Lower lobe of right lung (tissue), 2 donors: ENCODE measurements at regions not wholly inside any gene's neighbourhood (a gene's known extent, or its start where the extent isn't known, plus 50 kb on each side); places are given as distances from the start of the nearest gene placed in this dataset.

Experiments
- ATAC-seq, 2 donors: fragments of 200-7000 bp; cut with Tn5 transposase; one replicate each; pipeline ENCODE4 v1.9.1; 2020 to 2022; ENCODE audit warnings: mild to moderate bottlenecking in 2 of 2, moderate library complexity in 2 of 2
- DNase-seq: peaks from one replicate; pipeline ENCODE4 v3.0.0-alpha.2; 2020
- H3K27ac ChIP-seq: fragments of 200-600 bp; one replicate; pipeline ENCODE4 v1.8.0; 2022
- H3K27me3 ChIP-seq: fragments of 200-600 bp; one replicate; pipeline ENCODE4 v1.8.0; 2022; ENCODE audit warnings: low read depth
- H3K36me3 ChIP-seq: fragments of 200-600 bp; one replicate; pipeline ENCODE4 v1.8.0; 2022; ENCODE audit warnings: mild to moderate bottlenecking
- H3K4me1 ChIP-seq: fragments of 200-600 bp; one replicate; pipeline ENCODE4 v1.8.0; 2022
- H3K4me3 ChIP-seq: fragments of 200-600 bp; one replicate; pipeline ENCODE4 v1.8.0; 2022; ENCODE audit warnings: mild to moderate bottlenecking
- H3K9me3 ChIP-seq: fragments of 200-600 bp; one replicate; pipeline ENCODE4 v1.8.0; 2022
- intact Hi-C: fragments of 100-400 bp; cut with DNase I; formaldehyde crosslinking; loops from one replicate; pipeline ENCODE4 v1.11.0; 2022
- TF ChIP-seq, protein P1 (sequence below): fragments of 200-600 bp; IDR thresholded peaks from one replicate; pipeline ENCODE4 v1.8.0; 2022; ENCODE audit warnings: antibody characterized with exemption, mild to moderate bottlenecking
- donor health status: DM: no; HTN: yes; CAD: no; lungs with severe emphysema.

DNA sequence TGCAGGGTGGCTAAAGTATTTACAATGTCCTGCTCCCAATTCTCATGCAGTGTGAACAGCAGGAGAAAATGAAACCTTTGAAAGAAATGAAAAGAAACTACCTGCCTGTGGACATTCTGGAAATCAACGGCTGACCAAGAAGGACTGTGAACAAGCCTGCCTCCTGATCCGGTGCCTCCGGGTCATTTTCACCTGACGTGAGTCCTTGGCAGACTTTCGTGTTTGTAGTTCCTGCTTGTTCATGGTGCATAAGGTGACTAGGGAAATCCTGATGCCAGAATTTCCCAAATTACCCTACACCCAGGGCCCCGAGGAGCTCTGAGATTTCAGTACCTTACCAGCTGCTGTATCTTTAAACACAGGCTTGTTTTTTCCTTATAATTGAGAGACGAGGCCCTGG is 317.5 kb downstream of the TLE1 start:
- ATAC-seq (no peak), DNase-seq (no peak)
- no peaks in the 10 kb centered on the region for H3K36me3 ChIP-seq
- H3K9me3 ChIP-seq: no peaks in the 10 kb centered on the region
- H3K4me3 ChIP-seq: no peak overlapping the region
- TF ChIP-seq, protein P1, sequence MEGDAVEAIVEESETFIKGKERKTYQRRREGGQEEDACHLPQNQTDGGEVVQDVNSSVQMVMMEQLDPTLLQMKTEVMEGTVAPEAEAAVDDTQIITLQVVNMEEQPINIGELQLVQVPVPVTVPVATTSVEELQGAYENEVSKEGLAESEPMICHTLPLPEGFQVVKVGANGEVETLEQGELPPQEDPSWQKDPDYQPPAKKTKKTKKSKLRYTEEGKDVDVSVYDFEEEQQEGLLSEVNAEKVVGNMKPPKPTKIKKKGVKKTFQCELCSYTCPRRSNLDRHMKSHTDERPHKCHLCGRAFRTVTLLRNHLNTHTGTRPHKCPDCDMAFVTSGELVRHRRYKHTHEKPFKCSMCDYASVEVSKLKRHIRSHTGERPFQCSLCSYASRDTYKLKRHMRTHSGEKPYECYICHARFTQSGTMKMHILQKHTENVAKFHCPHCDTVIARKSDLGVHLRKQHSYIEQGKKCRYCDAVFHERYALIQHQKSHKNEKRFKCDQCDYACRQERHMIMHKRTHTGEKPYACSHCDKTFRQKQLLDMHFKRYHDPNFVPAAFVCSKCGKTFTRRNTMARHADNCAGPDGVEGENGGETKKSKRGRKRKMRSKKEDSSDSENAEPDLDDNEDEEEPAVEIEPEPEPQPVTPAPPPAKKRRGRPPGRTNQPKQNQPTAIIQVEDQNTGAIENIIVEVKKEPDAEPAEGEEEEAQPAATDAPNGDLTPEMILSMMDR: no peak
- H3K27me3 ChIP-seq: no peaks in the 10 kb centered on the region
- intact Hi-C loops: no loop called here
- no peak overlapping the region for H3K27ac ChIP-seq
- H3K4me1 ChIP-seq: peaks cover 8% of the 10 kb centered on the region

DNA sequence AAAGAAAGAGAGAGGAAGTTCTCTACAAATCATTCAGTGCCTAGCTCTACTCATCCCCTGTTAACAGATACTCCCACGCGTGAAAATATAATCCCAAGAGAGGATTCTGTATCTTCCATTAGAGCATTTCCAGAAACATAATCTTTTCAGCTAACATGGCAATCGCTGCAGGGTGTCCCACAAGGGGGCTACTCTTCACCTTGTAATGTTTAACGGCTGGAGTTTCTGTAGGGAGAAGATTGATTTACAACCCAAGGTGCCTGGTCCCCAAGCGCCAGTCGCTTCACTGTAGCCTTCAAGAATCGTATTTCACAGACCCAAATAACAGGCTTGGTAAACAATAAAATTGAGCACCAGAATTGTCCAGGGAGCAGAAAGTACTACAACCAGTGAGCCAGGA is 318.7 kb downstream of the TLE1 start:
- intact Hi-C loops: no loop called here
- TF ChIP-seq, protein P1: no peak
- H3K4me1 ChIP-seq: peaks cover 6% of the 10 kb centered on the region
- H3K36me3 ChIP-seq: no peaks in the 10 kb centered on the region
- H3K4me3 ChIP-seq: no peak overlapping the region
- ATAC-seq (no peak), DNase-seq (no peak)
- peaks cover under 1% of the 10 kb centered on the region for H3K9me3 ChIP-seq
- no peaks in the 10 kb centered on the region for H3K27me3 ChIP-seq
- H3K27ac ChIP-seq: no peak overlapping the region

DNA sequence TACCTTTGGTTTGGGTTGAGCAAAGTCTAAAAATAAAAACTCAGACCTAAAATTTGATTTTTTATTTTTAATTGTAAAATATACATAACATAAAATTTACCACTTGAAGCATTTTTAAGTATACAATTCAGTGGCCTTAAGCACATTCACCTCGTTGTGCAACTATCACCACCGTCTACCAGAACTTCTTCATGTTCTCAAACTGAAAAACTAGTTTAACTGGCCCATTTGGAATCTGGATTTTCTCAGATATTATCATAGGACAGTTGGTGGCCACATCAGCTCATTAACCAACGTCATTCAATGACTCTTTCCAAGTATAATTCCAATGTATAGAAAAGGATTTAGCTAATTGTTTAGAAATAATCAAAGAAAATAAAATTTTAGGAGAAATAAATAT is 319.3 kb downstream of the TLE1 start:
- H3K4me1 ChIP-seq: peaks cover under 1% of the 10 kb centered on the region
- ATAC-seq (no peak), DNase-seq (no peak)
- no peaks in the 10 kb centered on the region for H3K36me3 ChIP-seq
- TF ChIP-seq, protein P1: no peak
- H3K27me3 ChIP-seq: no peaks in the 10 kb centered on the region
- H3K9me3 ChIP-seq: peaks cover 6% of the 10 kb centered on the region
- no peak overlapping the region for H3K4me3 ChIP-seq
- no peak overlapping the region for H3K27ac ChIP-seq
- intact Hi-C loops: no loop called here

DNA sequence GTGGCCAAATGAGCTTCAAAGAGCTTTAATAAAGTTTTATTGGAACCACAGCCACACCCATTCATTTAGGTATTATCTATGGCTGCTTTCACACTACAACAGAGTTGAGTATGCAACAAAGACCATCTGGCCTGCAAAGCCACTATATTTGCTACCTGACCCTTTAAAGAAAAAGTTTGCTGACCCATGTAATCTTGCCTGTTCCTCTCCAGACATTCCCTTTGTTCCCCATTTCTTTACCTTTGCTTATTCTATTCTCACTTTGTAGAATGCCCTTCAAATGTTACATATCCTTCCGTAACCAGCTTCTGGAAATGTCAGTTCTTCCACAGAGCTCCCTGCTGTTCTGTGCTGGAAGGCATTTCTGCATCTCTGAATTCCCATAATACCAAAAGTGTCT is 320.2 kb downstream of the TLE1 start:
- H3K4me1 ChIP-seq: no peaks in the 10 kb centered on the region
- DNase-seq (no peak), ATAC-seq (no peak)
- no peak overlapping the region for H3K4me3 ChIP-seq
- no peak overlapping the region for H3K27ac ChIP-seq
- H3K9me3 ChIP-seq: peaks cover 13% of the 10 kb centered on the region
- TF ChIP-seq, protein P1: no peak
- no peaks in the 10 kb centered on the region for H3K36me3 ChIP-seq
- intact Hi-C loops: no loop called here
- H3K27me3 ChIP-seq: no peaks in the 10 kb centered on the region

DNA sequence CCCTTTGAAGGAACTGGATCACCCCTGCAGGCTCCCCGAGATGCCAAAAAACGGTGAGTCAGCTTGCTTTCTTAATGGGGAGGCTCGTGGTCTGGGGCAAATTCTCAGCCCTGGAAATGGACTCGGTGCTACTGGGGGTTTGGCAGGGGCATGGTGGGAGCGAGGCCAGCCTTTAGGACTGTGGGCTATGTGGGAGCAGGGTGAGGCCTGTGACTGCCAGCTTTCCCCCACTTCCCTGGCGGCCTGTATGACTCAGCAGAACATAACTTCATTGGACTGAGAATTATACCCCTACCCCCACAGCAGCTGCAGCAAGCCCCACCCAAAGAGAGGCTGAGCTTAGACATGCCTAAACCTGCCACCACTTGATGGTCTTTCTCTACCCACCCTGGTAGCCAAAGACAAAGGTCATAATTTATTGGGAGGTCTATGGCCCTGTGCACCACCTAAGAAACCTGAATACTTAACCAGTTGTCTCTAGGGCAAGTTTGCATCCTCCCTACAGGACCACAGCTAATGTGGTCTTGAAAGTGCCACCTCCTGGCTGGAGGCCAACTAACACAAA is 325.3 kb downstream of the TLE1 start:
- Histone ChIP-seq H3K27ac (no peak overlapping the region), H3K4me3 (no peak overlapping the region), H3K27me3 (no peaks in the 10 kb centered on the region), H3K4me1 (no peaks in the 10 kb centered on the region), H3K9me3 (peaks cover 13% of the 10 kb centered on the region), H3K36me3 (no peaks in the 10 kb centered on the region)
- no peak for DNase-seq
- ATAC-seq: no peak
- TF ChIP-seq, protein P1: no peak
- intact Hi-C loops: no loop called here

DNA sequence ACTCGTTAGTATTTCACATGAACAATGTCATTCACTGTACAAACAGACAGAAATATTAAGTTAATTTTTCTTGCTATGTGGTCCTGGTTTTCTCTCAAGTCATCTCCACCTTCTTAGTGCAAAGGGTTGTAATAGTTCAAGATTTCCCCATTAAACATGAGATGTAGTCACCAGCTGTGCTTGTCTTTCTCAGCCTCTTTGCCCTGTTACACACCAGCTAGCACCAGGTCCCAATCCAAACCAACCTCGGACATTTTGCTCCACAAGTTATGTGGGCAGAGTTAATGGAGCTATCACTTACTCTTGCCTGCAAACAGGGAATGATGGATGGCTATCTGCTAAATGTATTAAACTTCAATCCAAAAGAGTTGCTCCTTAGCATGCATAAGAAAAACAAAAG is 328.1 kb downstream of the TLE1 start:
- DNase-seq (no peak), ATAC-seq (no peak)
- peaks cover 13% of the 10 kb centered on the region for H3K9me3 ChIP-seq
- intact Hi-C loops: no loop called here
- H3K4me1 ChIP-seq: no peaks in the 10 kb centered on the region
- H3K36me3 ChIP-seq: no peaks in the 10 kb centered on the region
- no peaks in the 10 kb centered on the region for H3K27me3 ChIP-seq
- TF ChIP-seq, protein P1: no peak
- H3K27ac ChIP-seq: no peak overlapping the region
- H3K4me3 ChIP-seq: no peak overlapping the region
